ENCODE measurements at regions not wholly inside any gene's neighbourhood (a gene's known extent, or its start where the extent isn't known, plus 50 kb on each side); places are given as distances from the start of the nearest gene placed in this dataset.
"Not testable (repeated sequence)": the region's sequence is repeated elsewhere in the genome, so short reads cannot be mapped to it uniquely, and the experiment has no call there.

DNA sequence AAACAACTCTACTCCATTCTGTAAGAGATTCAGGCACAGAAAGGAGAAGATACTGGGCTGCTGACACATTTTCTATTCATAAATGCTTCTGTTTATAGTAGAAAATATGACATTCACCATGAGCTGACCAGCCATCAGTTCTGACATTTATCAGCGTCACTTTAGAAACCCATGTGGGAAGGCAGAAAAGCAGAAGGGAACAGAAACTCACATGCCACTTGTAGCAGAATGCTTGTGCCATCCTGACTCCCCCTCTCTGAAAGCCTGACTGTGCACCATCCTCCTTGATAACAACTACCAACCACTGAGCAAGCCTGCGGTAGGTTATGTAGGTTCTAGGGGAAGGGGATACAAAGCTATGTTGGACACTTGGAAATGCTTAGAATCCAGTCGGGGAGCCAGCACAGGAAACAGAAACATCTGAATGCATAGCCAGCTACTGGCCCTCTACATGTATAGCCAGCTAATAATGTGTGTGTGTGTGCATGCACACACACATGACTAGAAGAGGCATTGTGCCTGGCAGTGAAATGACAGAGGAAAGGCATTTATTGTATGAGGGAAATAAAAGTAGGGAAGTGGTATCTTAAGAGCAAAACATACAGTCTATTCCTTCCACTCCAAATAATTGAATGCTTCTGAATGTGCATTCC is 104.3 kb downstream of the SPDYE17 start:
- POLR2A ChIA-PET, CTCF ChIA-PET: not testable (repeated sequence)

DNA sequence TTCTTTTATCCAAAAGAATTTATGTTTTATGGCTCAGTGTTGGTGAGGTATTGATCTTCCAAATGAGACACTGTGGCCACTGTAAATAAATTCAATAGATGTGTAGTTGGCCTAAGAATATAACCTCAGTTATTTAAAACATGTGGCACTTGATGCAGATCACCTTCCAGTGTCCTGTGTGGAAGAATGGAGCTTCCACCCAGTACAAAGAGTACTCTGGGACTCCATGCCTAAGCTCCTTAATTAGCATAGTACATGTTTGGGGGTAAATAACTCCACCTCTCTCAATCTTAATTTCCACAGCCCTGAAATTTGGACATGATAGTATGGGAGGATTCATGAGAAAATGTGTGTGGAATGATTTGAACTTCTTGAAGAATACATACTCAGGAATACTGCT is 105.7 kb downstream of the SPDYE17 start:
- POLR2A ChIA-PET, CTCF ChIA-PET: not testable (repeated sequence)

DNA sequence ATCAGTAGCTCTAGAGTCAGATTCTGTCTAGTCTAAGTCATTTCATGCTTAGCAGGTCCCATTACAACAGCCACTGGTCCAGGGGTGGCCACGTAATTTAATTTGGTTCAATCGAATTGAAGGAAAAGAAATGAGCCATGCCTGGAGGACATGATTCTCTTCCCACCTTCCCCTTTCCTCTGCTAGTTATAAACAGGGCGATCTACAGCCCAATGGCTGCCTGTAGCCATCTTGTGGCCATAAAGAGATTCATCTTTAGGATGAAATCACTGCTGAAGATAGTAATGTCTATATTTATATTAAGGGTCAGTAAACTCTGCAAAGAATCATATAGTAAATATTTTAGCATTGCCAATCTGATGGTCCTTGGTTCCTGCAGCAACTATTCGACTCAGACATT is 107.4 kb downstream of the SPDYE17 start:
- CTCF ChIA-PET: not testable (repeated sequence)

DNA sequence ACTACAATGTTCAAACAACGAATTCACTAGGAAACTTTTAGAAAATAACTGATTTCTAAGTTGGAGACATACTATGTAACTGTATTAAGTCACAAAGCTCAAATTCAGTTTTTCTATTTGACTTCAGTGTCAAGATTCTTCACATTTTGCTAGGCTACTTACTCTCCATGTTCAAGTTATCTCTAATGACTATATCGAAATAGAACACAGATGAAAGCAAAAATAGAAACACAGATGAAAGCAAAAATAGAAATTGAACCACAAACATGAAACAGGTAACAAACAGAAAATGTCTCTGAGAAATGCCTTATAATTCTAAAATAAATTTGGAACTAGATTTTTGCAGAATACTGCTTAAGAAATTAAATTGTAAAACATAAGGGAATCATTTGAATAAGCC is 113.5 kb downstream of the SPDYE17 start:
- POLR2A ChIA-PET, CTCF ChIA-PET: not testable (repeated sequence)

More for the DNA sequence above, 107.4 kb downstream of the SPDYE17 start:
- POLR2A ChIA-PET: not testable (repeated sequence)

DNA sequence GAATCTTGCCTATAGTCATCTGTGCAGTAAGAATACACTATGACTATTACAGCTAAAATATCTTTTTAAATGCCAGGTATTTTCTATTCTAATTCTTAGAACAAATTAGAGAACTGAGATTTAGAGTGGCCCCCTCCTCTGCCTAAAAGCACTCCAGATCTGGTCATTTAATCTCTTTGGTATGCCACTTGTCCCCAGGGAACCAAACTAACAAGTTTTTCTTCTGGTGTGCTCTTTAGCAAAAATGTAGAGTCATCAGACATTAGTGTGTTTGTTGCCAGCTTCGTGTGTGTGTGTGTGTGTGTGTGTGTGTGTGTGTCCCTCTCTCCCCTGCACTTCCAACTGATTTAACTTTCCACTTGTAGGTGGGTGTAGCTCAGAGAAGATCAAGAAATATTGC is 117.8 kb downstream of the SPDYE17 start:
- POLR2A ChIA-PET, CTCF ChIA-PET: not testable (repeated sequence)

DNA sequence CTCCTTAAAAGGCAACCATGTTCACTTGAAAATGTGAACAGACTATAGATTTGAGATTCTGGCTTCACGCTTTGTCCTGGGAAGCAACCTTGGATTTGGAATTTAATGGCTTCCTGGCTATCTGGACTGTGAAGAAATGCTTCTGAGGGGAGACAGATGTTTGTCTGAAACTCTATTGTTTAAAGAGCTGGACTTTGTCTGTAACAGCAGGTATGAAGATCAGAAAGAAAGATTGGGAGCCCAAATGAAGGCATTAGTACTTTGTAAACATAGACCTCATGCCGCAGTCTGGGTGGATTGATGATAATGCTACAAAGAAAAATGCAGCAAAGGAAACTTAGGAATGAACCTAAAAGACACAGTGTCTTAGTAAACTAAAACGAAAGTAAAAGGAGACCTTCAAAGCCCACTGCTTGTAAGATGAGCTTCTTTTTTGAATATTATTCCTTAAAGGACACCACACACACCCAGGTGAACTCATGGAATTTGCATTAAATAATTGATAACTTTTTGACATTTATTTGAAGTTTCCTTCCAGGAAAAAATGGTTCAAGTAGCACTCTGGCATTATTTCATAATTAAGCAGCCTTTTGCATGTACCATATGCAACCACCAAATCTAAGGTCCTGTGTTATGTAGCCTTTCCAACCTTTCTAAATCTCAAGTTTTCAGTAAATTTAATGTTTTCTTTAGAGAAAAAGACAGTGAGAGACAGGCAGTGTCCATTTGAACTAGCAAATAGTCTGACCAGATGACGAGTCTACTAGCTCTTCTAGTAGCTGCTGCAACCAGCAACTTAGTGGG is 119.9 kb downstream of the SPDYE17 start:
- POLR2A ChIA-PET, CTCF ChIA-PET: not testable (repeated sequence)

DNA sequence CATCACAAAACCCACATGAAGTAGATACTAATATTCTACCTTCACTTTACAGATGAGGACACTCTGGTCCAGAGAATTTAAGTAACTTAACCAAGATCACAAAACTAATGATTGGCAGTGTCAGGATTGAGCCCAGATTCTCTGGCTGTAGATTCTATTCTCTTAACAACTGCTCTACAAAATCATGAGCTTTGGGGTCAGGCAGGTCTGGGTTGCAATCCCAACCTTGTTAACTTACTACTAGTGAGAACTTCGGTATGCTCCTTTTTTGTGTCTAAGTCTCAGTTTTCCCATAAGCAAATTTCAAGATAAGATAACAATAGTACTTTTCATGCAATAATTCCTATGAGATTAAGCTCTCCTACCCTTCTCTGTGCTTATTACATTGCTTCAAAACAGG is 127.5 kb downstream of the SPDYE17 start:
- POLR2A ChIA-PET, CTCF ChIA-PET: not testable (repeated sequence)

DNA sequence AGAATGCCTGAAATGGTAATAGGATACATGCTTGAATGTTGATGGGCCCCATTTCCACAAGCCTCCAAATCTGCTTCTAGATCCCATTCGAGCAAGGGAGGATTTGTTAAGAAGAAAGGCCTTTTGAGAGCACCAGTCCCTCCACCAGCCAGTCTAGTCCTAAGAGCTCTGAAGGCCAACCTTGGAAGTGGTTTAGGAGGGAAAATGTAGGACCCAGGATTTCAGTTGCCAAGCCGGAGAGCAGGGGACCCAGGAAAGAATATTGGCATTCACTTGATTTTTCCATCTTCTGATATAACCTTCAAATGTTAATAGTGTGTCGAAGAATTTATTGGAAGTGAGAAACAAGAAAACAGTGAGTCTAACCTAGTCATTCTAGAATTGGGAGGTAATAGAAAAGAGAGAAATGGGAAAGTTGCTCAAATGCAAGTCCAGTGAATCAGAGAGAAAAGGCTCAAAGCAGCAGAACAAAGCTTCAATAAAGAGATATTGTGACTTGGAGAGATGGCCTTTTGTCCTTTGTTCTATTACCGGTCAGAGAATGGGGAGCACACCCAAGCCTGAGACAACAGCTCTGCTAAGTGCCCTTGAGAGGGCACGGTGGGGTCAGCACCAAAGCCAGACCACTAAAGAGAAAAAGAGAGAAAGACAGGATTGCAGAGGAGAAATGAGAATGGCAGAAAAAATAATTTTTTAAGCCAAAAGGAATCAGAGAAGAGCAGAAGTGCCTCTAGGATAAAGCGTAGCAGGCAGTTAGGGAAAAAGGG is 130.0 kb downstream of the SPDYE17 start:
- POLR2A ChIA-PET, CTCF ChIA-PET: not testable (repeated sequence)

DNA sequence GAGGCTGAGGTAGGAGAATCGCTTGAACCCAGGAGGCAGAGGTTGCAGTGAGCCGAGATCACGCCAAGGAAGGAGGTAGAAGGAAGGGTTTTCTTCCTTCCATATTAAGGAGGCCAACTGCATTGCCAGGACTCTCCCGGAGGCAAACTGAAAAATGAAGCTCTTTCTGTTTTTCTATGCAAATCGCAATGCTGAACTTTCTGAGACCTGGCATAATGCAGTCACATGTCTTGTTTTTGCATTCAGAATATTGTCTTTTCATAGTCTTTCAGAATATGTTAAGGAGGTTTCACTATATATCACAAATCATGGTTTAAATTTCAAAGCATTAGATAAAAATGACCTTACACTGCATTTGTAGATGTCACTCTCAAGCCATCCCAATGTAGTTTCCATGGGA is 133.4 kb downstream of the SPDYE17 start:
- POLR2A ChIA-PET, CTCF ChIA-PET: not testable (repeated sequence)

DNA sequence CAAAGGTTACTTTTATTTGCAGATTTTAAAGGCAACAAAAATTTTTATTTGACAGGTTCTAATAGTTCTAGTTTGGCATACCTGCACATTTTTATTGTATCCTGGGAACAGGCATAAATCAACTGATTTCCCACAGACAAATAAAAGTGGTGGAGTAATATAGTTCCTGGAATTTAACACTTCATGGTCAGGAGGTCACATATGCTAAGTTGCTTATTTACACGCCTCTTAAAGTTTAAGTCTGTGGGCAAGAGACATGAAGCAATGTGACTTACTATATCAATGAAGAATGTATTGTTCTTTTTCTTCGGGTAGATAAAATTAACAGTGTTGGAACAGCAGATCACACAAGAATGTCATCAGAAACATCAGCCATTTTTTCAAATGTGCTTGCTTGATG is 135.2 kb downstream of the SPDYE17 start:
- POLR2A ChIA-PET, CTCF ChIA-PET: not testable (repeated sequence)

DNA sequence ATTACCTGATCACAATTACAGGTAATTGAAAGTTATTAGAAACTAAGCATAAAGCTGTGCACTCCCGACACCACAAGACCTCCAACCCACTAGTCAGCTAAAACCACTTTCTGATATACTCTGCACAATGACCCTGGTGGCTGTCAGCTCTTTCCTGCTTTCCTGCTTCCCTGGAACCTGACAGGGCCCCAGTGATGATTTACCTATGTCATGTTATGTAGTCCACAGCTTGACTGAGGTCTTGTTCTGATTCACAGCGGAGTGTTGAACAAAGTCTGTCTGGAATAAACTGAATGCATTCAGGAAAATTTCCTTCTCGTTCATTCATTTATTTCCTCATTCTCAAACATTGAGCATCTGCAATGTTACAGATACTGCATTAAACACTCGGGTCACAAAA is 136.5 kb downstream of the SPDYE17 start:
- CTCF ChIA-PET, POLR2A ChIA-PET: not testable (repeated sequence)

DNA sequence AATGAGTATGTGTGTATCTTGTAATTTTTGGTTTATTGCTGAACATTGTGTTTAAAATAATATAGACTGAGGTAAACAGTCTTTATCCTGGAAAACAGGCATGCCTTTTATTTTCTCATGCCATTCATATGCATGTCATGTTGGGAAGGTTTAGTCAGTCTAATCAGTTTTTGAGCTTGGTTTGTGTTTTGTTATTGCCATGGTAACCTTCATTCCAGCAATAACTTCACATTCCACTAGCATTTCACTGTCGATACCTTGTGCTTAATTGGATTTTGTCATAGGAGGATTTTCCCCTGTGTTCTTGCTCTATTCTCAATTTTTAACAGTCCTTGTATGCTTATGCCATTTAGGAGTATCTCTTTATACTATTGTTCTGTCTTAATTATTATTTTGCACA is 140.4 kb downstream of the SPDYE17 start:
- CTCF ChIA-PET, POLR2A ChIA-PET: not testable (repeated sequence)

DNA sequence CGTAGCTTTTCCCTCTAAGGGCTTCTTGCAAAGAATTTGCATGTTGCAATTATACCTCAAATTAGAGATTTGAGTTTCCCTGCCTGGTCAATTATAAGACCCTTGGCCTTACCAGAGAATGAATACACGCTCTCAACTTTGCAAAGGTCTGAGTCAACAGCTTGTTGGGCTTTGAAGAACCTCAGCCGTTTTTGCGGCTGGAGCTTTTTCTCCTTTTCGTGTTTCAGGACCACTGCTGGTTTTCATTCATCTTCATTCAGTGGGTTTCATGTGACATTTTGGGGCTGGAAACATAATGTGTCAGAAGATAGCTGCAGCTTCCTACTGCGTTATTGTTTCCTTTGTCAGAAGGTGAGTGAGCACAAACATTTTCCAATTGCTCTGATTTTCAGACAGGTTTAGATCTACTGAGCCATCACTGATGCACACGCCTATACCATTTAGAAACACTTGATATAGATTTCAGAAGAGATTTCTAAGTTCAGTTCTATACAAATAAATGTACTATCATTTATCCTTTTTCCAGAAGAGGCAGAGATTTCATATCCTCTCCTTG is 152.3 kb downstream of the SPDYE17 start:
- CTCF ChIA-PET, POLR2A ChIA-PET: not testable (repeated sequence)

DNA sequence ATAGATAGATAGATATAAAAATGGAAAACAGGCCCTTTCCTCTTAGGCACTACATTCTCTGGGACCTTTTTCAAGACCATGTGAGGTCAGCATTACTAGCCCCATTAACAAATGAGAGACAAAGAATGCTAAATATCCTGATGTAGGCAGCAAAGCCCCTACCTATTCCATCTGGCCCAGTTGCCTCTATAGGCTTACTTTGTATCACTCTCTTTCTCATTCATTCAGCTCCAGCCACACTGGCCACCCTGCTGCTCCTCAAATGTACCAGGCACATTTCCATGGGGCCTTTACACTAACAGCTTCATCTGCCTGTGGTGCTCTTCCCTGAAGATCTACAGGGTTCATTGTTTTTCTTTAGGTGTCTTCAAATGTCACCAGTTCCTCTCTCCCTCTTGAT is 156.4 kb downstream of the SPDYE17 start:
- POLR2A ChIA-PET, CTCF ChIA-PET: not testable (repeated sequence)

DNA sequence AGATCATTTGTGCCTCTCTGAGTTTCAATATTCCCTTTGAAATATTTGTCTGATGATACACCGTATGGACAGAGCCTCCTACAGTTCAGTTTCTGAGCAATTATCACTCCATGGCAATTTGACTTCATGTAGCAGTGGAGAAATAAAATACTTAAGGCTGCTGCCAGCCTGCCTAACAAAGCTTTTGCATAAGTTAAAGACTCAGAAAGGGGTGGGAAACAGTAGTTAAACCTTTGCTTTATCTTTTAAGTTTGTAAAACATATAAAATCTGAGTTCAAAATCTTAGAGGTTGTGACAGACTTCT is 161.7 kb downstream of the SPDYE17 start:
- CTCF ChIA-PET, POLR2A ChIA-PET: not testable (repeated sequence)

DNA sequence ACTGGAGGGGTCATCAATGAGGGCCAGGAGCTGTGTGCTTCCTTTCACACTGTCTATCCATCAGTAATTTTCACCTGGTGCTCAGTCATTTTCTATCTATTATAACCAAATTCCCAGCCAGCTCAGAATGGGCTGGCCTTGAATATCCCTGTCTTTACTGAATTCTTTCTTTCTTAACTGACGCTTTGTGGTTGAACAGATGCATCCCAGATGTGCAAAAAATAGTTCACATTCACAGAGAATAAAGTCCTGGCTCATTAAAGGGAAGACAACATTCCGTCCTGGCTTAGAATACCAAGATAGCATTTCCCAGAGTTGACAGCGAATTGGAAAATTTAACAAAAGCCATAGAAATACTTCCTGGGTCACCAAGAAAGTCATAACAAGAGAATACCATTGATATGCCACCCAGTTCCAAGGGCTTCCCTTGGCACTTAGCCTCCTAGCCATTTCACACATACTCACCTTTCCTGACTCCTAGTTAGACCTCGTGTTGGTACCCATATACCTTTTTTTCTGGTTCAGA is 164.7 kb downstream of the SPDYE17 start:
- CTCF ChIA-PET, POLR2A ChIA-PET: not testable (repeated sequence)

DNA sequence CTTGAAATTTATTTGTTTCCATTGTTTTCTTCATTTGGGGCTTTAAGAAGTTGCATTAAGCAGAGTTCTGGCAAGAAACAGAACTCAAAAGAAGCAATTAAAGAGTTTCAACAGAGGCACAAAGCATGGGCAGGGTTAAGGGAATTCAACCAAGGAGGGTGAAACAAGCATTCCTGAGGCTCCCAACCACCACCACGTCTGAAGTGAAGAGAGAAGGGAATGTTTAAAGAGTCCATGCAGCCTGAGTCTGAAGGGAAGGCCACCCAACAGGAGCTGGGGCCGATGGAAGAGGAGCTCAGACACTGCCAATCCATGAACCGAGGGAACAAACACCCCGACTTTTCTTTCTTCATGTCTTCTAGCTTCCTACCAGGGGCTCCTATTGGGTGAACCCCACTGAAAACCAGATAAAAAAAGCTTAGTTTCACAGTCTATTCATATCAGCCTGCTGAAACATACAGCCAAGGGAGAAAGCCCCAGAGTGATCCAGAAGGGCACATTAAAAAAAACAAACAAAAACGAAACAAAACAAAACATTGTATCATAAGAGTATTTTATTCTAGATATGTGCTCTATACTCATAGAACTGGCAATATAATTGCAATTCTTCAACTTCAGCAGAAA is 168.9 kb downstream of the SPDYE17 start:
- POLR2A ChIA-PET, CTCF ChIA-PET: not testable (repeated sequence)

DNA sequence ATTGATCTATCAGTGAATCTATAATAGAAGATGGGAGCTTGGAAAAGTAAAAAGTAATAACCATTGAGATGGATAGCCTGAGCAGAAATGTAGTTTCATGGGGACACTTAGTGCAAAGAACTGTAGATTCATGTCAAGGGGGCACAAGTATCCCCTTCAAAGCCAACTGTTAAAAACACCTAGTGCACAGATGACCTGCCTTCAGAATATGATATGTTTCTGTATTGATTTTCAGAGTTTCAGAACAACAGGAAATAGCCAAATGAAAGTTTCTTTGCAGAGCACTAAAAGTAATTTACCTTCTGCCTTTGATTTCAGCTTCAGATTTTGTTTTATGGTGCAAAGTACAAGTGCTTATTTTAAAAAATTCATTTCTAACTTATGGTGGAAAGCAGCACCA is 169.9 kb downstream of the SPDYE17 start:
- POLR2A ChIA-PET, CTCF ChIA-PET: not testable (repeated sequence)

DNA sequence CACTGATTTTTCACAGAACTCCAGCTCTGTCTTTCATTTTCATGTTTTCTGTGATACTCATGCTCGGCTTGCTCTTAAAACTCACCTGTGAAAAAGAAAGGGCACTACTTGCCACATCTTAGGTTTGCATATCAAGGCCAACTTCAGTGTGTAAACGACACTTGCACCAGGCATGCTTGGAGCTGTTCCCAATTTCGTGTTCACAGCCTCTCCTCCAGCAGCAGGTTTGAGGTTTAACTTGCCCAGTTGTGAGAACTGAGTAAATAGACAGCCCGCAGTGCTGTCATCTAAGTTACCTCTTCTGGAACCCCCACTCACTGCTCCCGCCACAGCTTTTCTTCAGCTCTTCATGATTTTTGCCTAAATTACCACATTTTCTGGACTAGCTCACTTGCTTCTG is 172.2 kb downstream of the SPDYE17 start:
- POLR2A ChIA-PET, CTCF ChIA-PET: not testable (repeated sequence)

DNA sequence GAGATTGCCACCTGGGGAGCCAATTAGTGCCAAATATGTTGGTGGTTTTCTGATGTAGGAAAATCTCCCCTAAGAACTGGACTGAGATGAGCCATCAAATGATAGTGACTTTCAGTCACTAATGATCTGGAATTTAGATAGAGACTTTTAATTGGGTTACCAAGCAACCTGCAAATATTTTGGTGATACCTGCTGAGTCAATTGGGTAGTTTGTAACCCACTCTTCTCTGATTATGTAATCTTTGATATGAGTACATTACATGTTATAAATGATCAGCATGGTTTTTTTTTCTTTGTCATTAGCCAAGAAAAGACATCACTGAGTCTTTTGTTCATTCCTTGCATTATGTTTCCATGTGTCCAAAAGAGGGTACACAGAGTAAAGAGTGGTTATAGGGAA is 177.5 kb downstream of the SPDYE17 start:
- CTCF ChIA-PET, POLR2A ChIA-PET: not testable (repeated sequence)

Measured in activated CD8-positive, alpha-beta memory T cell treated with anti-CD3 and anti-CD28 coated beads for 36 hours (primary cell).